ENCODE measurements at regions not wholly inside any gene's neighbourhood (a gene's known extent, or its start where the extent isn't known, plus 50 kb on each side); places are given as distances from the start of the nearest gene placed in this dataset.

- no peak for DNase-seq (ENCODE audit: low read depth in 2 of 2)
Measured at GRCh38 chr2:8614646-8615045, 67.2 kb upstream of the ID2 start.

DNA sequence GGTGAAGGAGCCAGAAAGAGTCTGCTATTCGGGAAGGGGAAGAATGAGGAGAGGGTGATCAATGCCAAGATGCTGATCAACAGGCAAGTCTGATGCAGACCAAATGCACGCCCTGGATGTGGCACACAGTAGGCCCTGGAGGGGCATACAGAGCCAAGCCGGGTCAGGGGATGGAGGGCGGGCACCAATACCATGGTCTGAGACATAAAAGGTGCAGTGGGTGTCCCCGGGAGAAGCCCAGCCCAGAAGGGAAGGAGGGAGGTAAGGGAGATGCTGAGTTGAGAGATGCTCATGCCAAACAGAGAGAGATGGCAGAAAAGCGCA is 66.6 kb upstream of the ID2 start:
- no peak for DNase-seq (ENCODE audit: low read depth in 2 of 2)

- DNase-seq (ENCODE audit: low read depth in 2 of 2): no peak
Measured at GRCh38 chr2:8615576-8616281, 66.1 kb upstream of the ID2 start.

DNA sequence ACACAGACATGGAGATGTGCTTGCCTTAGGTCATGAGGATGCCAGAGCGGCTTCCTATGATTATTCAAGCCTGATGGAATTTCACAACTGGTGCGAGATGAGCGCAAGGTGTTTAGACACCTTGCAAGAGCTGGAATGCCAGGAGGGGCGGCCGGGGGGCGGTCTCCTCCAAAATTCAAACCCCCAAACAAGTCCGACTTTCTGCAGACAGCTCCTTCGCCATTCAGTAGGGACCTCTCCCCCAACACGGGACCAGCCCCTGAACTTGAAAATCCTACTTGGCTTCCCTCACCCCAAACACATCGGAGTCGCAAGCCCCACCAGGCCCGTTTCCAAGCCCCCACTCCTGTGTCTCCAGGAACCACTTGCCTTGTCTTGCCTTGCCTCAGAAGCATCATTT is 64.8 kb upstream of the ID2 start:
- DNase-seq (ENCODE audit: low read depth in 2 of 2): no peak

GRCh38 chr2:8617590-8617989 is 64.3 kb upstream of the ID2 start:
- no peak for DNase-seq (ENCODE audit: low read depth in 2 of 2)

GRCh38 chr2:8619071-8619470 is 62.8 kb upstream of the ID2 start:
- no peak for DNase-seq (ENCODE audit: low read depth in 2 of 2)

- no peak for DNase-seq (ENCODE audit: low read depth in 2 of 2)
Measured at GRCh38 chr2:8620611-8621382, 61.1 kb upstream of the ID2 start.

GRCh38 chr2:8622199-8622911 is 59.5 kb upstream of the ID2 start:
- DNase-seq (ENCODE audit: low read depth in 2 of 2): no peak

- no peak for DNase-seq (ENCODE audit: low read depth in 2 of 2)
Measured at GRCh38 chr2:8622924-8623465, 58.9 kb upstream of the ID2 start.

DNA sequence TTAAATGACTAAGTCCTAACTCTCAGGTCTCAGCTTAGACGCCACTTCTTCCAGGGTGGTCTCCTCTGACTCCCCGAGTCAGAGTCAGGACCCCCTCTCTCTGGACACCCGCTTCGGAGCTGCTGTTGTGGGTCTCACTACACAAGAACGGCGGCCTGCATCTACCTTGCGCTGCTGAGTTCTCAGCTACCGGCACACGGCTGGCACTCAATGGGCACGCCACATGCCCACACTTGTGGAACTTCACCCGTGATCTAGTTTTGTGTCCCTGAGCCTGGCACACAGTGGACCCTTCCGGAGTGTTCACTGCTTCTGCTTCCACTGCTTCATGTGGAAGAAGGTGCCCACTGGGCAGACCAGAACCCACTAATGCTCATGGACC is 58.3 kb upstream of the ID2 start:
- DNase-seq (ENCODE audit: low read depth in 2 of 2): no peak

DNA sequence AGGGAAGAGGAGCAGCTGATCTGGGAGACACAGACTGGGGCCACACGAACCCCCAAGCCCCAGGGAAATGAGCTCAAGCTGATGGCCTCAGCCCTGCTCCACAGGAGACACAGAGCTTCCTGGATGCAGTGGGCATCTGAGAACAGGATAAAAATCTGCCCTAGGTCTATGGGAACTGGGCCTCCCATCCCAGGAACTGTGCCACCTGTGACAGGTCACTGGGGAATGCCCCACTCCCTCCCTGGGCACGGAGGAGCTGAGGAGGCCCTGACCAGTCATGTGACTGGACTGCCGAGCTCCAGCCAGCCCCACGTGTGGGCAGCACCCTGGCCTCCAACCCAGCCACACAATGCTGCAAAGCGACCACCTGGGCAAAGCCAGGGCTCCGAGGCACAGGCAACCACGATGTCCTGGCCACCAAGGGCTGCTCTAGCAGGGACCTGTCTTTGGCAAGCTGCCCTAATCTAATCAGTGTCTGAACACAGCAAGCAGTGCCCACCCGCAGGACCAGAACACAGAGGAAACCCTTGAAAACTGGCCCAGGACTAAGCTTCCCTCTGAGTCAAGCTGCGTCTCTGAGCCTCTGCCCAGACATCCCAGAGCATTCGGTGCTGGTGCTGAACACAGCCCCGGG is 57.8 kb upstream of the ID2 start:
- no peak for DNase-seq (ENCODE audit: low read depth in 2 of 2)

GRCh38 chr2:8624855-8625398 is 56.9 kb upstream of the ID2 start:
- no peak for DNase-seq (ENCODE audit: low read depth in 2 of 2)

GRCh38 chr2:8625399-8626300 is 56.2 kb upstream of the ID2 start:
- DNase-seq (ENCODE audit: low read depth in 2 of 2): no peak

DNA sequence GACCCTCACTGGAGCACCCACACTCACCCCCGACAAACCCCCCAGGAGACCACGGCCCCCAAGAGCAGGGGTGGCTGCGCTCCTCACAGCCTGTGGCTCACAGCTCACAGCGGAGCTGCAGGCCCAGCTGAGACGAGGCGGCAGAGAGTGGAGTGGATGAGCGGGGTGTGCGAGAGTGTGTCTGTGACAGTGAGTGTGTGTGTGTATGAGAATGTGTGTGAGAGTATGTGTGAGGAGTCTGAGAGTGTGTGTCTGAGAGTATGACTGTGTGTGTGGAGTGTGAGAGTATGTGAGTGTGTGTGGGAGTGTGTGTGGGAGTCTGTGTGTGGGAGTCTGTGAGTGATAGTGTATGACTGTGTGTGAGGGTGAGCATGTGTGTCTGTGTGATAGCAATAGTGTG is 55.3 kb upstream of the ID2 start:
- no peak for DNase-seq (ENCODE audit: low read depth in 2 of 2)

DNA sequence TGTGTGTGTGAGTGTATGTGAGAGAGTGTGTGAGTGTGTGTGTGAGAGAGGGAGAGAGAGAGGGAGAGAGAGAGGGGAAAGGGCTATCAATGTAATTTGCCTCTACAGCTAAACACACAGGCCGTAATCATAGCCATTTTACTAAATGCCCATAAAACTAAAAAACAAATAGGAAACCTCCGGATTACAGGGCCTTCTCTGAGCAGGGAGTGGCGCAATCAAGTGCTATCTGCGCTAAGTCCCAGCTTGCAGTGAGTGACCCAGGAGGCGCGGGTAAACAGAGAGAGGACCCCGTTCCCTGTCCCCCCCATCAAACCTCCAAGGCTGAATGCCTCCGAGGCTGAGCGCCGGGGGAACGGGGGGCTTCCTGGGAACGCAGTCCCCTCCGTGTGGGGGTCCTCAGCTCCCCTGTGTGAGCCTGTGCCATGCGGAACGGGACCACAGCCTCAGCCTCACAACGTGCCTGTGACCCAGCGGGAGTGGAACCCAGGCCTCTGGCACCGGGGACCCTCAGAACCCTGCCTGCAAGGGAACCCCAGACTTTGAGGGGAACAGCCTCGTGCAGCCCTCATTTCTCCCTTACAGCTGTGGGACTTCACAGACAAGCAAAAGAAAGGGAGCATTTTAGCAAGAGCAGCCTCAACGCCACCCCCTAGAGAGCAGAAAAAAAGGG is 54.7 kb upstream of the ID2 start:
- DNase-seq (ENCODE audit: low read depth in 2 of 2): no peak

DNA sequence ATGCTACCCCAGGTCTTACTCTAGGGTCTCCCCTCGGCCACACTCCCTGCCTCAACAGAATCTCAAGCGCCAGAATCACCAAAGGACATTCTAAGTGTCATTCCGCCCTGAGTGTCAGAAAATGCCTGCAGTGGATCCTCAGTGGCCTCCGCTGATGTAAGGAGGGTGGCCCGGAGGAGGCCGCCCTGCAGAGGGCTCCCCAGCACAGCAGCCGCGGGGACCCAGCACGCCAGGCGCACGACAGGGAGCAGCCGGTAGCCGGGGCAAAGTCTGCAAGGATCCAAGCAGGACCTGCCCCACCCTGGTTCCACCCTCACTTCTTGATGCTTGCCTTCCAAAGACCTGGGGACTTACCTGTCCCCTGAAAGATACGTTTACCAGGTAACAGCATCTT is 54.2 kb upstream of the ID2 start:
- no peak for DNase-seq (ENCODE audit: low read depth in 2 of 2)

GRCh38 chr2:8628179-8628865 is 53.5 kb upstream of the ID2 start:
- no peak for DNase-seq (ENCODE audit: low read depth in 2 of 2)

DNA sequence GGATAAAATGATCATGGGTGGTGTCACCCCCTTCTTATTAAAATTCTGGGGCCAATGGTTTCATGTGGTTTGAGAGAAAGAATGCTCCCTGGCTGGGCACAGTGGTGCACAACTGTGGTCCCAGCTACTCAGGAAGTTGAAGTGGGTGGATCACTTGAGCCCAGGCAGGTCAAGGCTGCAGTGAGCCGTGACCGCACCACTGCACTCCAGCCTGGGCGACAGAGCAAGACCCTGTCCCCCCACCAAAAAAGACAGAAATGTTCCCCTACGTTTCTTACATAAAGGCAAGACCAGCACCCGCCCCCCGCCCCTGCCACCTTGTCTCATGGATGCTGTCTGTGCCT is 53.0 kb upstream of the ID2 start:
- DNase-seq (ENCODE audit: low read depth in 2 of 2): no peak

GRCh38 chr2:8629402-8629801 is 52.5 kb upstream of the ID2 start:
- no peak for DNase-seq (ENCODE audit: low read depth in 2 of 2)

All from activated CD8-positive, alpha-beta memory T cell treated with anti-CD3 and anti-CD28 coated beads for 4 hours (primary cell).